Panc1 (cell line): ENCODE measurements at regions not wholly inside any gene's neighbourhood (a gene's known extent, or its start where the extent isn't known, plus 50 kb on each side); places are given as distances from the start of the nearest gene placed in this dataset.

ENCODE experiments used
- ATAC-seq: fragments of 200-7000 bp; cut with Tn5 transposase; 2 replicates; pipeline ENCODE4 v1.9.1; 2020; ENCODE audit warnings: mild to moderate bottlenecking, moderate library complexity
- BruUV-seq: library from RNA; stranded (reverse); fragments of 400-500 nt; replicated peaks from 2 replicates; lab custom pipeline; 2021; lab: Mats Ljungman, UMichigan
- CTCF ChIA-PET: fragments of 300-600 bp; sonication (Branson Sonifier 250); formaldehyde crosslinking; loops from one replicate; lab custom pipeline; 2022; ENCODE audit warnings: antibody characterized with exemption; lab: Charles Lee
- POLR2A ChIA-PET: fragments of 300-600 bp; sonication (Branson Sonifier 250); formaldehyde crosslinking; loops from one replicate; lab custom pipeline; 2022; ENCODE audit warnings: antibody characterized with exemption; lab: Charles Lee
- DNase-seq: peaks from one replicate; pipeline ENCODE4 v3.0.0-alpha.2; 2010; ENCODE audit warnings: low read depth, low spot score
- H3K27ac ChIP-seq: 2 replicates; pipeline ENCODE4 v1.5.1; 2011; ENCODE audit warnings: mild to moderate bottlenecking, low read length, inconsistent platforms
- H3K27me3 ChIP-seq: fragments of 200-500 bp; sonication (Bioruptor generic); 2 replicates; pipeline ENCODE4 v1.6.0; 2014; ENCODE audit warnings: low read length, inconsistent platforms; ENCODE audit not compliant: control insufficient read depth, insufficient read depth
- H3K36me3 ChIP-seq: fragments of 200-500 bp; sonication (Bioruptor generic); 2 replicates; pipeline ENCODE4 v1.5.1; 2014; ENCODE audit warnings: inconsistent platforms, mild to moderate bottlenecking, low read length, moderate library complexity; ENCODE audit not compliant: control insufficient read depth, insufficient read depth
- H3K4me1 ChIP-seq: 2 replicates; pipeline ENCODE4 v1.5.1; 2011; ENCODE audit warnings: inconsistent platforms, mild to moderate bottlenecking, low read length, moderate library complexity; ENCODE audit not compliant: control insufficient read depth, insufficient read depth
- H3K4me3 ChIP-seq, 2 experiments: 2 replicates each; pipeline ENCODE4 v1.5.1; 2011 to 2012; ENCODE audit warnings: low read depth in 2 of 2, low read length in 2 of 2, mild to moderate bottlenecking in 2 of 2, inconsistent platforms in 1 of 2, moderate library complexity in 1 of 2
- H3K9me3 ChIP-seq: fragments of 200-500 bp; sonication (Bioruptor generic); 2 replicates; pipeline ENCODE4 v1.5.1; 2014; ENCODE audit warnings: low read depth, mild to moderate bottlenecking, inconsistent platforms, low read length, moderate library complexity; ENCODE audit not compliant: control insufficient read depth, insufficient read depth
- CTCF ChIP-seq: fragments of 450-650 bp; IDR thresholded peaks from 2 replicates; pipeline ENCODE4 v1.5.1; 2017; ENCODE audit warnings: mild to moderate bottlenecking
- POLR2AphosphoS5 ChIP-seq: IDR thresholded peaks from 2 replicates; pipeline ENCODE4 v1.6.1; 2012; ENCODE audit warnings: mild to moderate bottlenecking, low read depth, low read length, moderate library complexity
- REST ChIP-seq, 2 experiments: IDR thresholded peaks; 2 replicates each; pipeline ENCODE4 v1.6.1; 2011 to 2012; ENCODE audit warnings: low read depth in 2 of 2, control low read depth in 1 of 2, low read length in 1 of 2, mild to moderate bottlenecking in 1 of 2, moderate library complexity in 1 of 2; ENCODE audit not compliant: insufficient read depth in 1 of 2
- SIN3A ChIP-seq: IDR thresholded peaks from 2 replicates; pipeline ENCODE4 v1.6.1; 2012; ENCODE audit warnings: low read depth, mild to moderate bottlenecking, low read length, moderate library complexity, borderline replicate concordance; ENCODE audit not compliant: insufficient read depth
- TCF7L2 ChIP-seq: IDR thresholded peaks from 2 replicates; pipeline ENCODE4 v1.6.1; 2011; ENCODE audit warnings: mild to moderate bottlenecking, low read depth, low read length, inconsistent platforms
- in situ Hi-C: cut with HindIII; loops from 2 replicates; pipeline ENCODE4 v1.10.0; 2016; ENCODE audit warnings: low sequenced_read_pairs, low pct_unique_long_range_greater_than_20kb
- intact Hi-C: fragments of 100-400 bp; cut with micrococcal nuclease; formaldehyde crosslinking; loops from one replicate; pipeline ENCODE4 v1.10.0; 2022; ENCODE audit not compliant: unreplicated experiment

GRCh38 chr5:99308131-99308530, 379.3 kb upstream of the CHD1 start:
- Histone ChIP-seq H3K27ac (no peak overlapping the region), H3K36me3 (no peaks in the 10 kb centered on the region), H3K9me3 (no peaks in the 10 kb centered on the region), H3K27me3 (no peaks in the 10 kb centered on the region), H3K4me1 (no peaks in the 10 kb centered on the region), H3K4me3 (no peak overlapping the region)
- DNase-seq (no peak), ATAC-seq (no peak)
- BruUV-seq, result no TSS peak
- intact Hi-C loops, result no loop called here
- ChIA-PET POLR2A (no interaction called here), CTCF (no interaction called here)
- TF ChIP-seq REST (IDR thresholded peaks at IDR 0.05; ENCODE audit: insufficient read depth in 1 of 2, low read depth in 2 of 2, low read length in 1 of 2), result no peak
- TF ChIP-seq TCF7L2, result no peak
- no peak for TF ChIP-seq SIN3A
- TF ChIP-seq CTCF, result no peak
- no peak for TF ChIP-seq POLR2AphosphoS5
- in situ Hi-C loops, result no loop called here

- Histone ChIP-seq H3K9me3 (no peaks in the 10 kb centered on the region), H3K27me3 (no peaks in the 10 kb centered on the region), H3K4me1 (no peaks in the 10 kb centered on the region), H3K27ac (no peak overlapping the region), H3K36me3 (no peaks in the 10 kb centered on the region), H3K4me3 (no peak overlapping the region)
- in situ Hi-C loops (no loop called here), intact Hi-C loops (no loop called here)
- no peak for ATAC-seq
- ChIA-PET CTCF (no interaction called here), POLR2A (no interaction called here)
- TF ChIP-seq POLR2AphosphoS5 (no peak), CTCF (no peak), REST (IDR thresholded peaks at IDR 0.05; ENCODE audit: insufficient read depth in 1 of 2, low read depth in 2 of 2, low read length in 1 of 2) (no peak), TCF7L2 (no peak), SIN3A (no peak)
- no TSS peak for BruUV-seq
- no peak for DNase-seq
Observed at GRCh38 chr5:99305045-99305580, 376.3 kb upstream of the CHD1 start.
